LoVo (cell line): ENCODE measurements at regions not wholly inside any gene's neighbourhood (a gene's known extent, or its start where the extent isn't known, plus 50 kb on each side); places are given as distances from the start of the nearest gene placed in this dataset.

Experiments
- DNase-seq: peaks from one replicate; pipeline ENCODE4 v3.0.0-alpha.2; 2016; ENCODE audit warnings: low spot score

- no peak for DNase-seq
These were observed 161.8 kb upstream of the CLINT1 start for GRCh38 chr5:158020555-158021418.

- DNase-seq: no peak
These were observed 158.5 kb upstream of the CLINT1 start for GRCh38 chr5:158017469-158017868.

DNA sequence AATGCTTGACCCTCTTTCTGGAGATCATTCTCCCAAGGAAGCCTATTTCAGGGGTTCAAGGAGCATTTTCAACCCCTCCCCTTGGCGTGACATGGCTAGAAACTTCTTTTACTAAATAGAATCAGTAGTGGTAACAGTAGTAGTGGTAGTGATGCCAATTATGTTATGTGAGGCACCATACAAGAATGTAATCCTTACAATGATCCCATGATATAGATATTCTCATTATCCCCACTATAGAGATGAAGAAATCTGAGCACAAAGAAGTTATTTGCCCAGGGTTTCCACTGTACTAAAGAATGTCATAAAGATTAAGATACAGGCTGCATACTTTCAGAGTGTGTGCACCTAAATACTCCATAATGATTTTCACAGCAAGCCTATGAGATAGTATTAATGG is 155.4 kb upstream of the CLINT1 start:
- no peak for DNase-seq

DNA sequence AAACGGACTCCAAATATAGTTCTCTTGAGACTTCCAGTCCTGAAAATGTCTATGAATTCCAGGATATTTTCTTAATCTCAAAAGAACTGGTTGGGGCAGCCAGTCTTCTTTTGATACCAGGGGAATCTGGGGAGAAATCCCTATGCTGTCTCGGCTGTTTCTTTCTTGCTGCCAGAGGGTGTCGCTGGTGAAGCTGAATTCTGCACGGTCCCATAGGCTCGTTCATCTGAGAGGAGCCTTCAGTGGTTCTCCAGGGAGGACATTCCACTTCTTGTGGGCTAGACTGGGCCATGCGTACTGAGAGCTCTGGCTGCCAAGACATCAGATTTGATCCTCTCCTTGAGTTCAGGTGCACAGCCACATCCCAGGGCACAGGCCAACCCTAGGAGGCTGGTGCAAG is 155.0 kb upstream of the CLINT1 start:
- no peak for DNase-seq

GRCh38 chr5:158013303-158013702 is 154.4 kb upstream of the CLINT1 start:
- no peak for DNase-seq

DNA sequence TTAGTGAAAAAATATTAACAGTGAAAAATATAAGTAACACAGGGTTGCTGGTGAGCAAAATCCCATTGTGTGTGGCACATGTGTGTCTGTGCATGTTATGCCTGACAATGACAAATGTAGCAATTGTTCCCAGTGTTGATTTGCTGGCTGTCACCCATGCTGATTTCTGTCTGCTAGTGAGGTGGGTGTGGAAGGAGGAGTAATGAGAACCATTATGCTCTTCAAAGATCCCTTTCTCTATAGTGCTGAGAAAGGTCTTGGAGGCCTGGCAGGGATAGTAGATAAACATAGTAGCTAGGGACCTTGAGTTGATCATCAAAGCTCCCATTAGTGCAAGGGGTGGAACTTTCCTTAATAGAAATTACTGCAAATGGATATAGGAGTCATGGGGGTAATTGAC is 152.5 kb upstream of the CLINT1 start:
- DNase-seq: no peak

DNA sequence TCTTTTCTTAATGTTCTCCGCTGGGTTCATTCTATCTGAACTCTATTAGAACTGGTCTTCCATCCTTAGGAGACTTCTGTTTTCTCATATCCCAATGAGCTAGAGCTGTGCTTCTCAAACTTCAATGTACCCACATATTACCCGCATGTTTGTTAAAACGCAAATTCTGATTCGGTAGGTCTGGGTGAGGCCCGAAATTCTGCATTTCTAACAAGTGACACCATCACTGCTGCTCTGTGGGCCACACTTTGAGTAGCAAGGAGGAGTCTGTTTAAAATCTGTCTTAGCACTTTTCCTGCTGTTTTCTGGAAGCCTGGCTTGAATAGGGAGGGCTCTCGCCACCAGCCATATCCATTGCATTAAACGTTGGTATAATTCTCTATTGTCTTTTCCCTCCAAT is 151.9 kb upstream of the CLINT1 start:
- DNase-seq: no peak

- no peak for DNase-seq
These were observed 148.4 kb upstream of the CLINT1 start for GRCh38 chr5:158007336-158007735.

DNA sequence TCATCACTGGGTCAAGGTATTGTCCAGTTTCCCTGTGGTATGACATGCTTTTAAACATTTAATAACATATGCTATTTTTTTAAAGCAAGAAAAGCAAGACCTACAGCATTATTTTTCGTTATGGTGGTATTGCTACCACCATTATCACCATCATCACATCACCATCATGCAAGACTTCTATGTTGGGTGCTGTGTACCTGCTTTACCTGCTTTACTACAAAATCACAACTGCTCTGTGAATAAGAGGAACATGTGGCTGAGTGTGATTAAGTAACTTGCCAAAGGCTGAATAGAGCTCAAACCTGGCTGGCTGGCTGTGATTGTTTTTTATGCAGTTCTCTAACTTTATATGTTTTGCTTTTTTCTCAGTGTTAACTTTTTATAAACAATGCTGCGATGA is 140.8 kb upstream of the CLINT1 start:
- no peak for DNase-seq

DNA sequence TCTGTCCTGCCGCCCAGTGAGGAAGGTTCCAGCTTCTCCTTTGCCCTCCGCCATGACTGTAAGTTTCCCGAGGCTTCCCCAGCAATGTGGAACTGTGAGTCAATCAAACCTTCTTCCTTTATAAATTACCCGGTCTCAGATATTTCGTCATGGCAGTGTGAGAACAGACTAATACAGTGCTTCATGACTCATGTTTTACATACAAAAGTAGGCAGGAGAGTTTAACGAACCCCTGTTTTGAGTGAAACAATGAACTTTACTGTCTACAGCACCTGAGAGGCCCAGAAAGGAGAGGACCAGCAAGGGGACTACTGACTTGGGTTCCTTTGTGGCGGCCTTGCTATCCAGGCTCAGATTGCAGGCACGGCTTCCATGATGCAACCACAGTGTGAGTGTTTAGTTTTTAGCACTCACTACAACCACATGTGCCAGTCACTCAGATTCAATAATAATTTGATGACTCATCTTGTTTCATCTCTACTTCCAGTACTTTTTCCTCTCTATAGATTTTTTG is 139.1 kb upstream of the CLINT1 start:
- no peak for DNase-seq

GRCh38 chr5:157994906-157995519 is 136.1 kb upstream of the CLINT1 start:
- peak; percentile 77 for DNase-seq

DNA sequence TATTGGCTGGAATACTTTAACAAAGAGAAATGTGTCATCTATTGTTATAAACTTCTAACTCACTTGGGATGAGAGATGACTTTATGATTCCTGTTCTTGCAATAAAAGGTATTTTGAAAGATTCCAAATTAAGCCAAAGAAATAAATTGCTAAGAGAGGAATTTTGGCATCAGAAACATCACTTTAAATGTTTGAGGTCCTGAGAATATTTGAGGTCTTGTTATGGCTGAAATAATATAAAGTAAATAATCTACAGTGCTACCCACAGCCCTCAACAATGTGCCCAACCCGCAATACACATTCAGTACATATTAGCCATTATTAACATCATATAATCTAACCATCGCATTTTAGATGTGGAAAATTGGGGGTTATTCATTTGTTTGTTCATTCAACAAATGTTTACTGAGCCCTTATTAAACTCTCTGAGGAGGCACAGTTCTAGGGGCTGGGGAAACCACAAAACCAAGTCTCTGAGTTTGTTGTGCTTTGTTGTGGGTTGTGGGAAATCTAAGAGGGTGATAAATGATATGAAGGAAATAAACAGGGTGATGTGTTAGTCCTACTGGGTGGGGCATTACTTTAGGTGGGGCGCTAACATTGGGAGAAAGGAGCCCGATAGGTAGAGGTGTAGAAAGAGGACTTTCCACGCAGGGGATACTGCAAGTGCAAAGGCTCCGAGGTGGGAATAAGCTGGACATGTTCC is 135.2 kb upstream of the CLINT1 start:
- DNase-seq: peak; percentile 75

DNA sequence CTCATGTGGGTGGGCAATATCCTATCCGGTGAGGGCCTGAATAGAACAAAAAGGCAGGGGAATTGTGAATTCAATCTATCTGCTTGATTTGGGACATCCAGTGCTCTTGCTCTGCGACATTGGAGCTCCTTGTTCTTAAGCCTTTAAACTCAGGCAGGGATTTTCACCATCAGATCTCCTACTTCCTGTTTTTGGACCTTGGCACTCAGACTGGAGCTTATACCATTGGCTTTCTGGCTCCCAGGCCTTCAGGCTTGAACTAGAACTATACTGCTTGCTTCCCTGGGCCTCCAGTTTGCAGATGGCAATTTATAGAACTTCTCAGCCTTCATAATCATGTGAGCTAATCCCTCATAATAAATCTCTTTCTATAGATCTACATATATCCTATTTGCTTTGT is 134.3 kb upstream of the CLINT1 start:
- DNase-seq: no peak

DNA sequence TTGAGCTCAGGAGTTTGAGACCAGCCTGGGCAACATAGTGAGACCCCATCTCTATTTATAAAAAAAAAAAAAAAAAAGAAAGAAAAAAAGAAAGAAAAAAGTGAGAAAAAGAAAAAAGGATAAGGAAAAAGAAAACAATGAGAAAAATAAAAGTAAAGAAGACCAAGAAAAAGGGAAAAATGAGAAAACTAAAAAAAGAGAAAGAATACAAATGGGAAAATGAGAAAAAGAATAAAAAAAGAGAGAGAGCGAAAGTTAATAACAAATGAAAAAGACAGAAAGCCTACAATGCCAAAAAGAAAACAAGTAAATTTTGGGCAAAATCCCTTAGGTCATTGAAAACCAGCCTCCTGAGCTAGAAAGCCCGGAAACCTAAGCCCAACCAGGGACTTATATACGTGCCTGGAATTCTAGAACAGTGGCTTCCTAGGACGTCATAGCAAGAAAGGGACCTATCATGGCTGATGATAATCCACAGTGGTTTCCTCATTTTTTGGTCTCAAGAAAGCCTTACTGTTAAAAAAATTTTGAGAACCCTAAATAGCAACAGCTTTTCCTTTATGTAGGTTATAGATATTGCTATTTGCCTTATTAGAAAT is 131.7 kb upstream of the CLINT1 start:
- DNase-seq: no peak

DNA sequence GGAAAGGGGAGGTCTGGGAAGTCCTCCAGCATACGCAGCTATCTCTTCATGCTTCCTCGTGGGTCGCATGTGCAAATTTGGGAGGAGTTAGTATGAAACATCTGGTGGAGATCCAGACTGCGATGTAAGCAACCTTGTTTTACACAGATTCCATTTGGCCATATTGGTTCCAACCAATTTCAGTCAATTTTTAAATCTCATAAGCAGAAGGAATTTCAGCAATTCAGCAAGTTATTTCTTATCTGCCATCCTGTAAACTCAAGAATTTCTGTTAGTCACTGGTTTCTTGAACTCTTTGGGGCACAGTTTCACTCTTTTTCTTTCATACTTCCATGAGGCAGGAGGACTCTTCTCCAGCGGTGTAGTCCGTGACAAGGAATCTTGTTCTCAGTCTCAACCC is 130.4 kb upstream of the CLINT1 start:
- no peak for DNase-seq

DNA sequence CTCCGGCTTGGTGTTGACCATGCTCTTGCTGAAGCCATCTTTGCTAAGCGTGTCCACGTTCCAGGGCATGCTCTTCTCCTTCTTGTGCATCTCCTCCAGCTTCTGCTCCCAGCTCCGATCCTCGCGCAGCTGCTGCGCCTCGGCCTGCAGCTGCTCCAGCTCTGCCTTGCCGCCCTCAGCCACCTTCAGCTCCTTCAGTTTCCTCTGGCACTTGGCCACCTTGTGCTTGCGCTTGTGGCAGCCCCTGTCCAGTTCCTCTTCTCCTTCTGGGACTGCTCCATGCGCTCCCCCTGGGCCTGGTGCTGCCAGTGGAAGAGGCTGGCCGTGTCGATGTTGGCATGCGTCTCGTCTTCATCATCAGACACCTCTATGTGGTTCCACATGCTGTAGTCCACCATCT is 128.3 kb upstream of the CLINT1 start:
- DNase-seq: no peak

- DNase-seq: no peak
These were observed 127.6 kb upstream of the CLINT1 start for GRCh38 chr5:157986431-157986990.

- DNase-seq: no peak
These were observed 125.7 kb upstream of the CLINT1 start for GRCh38 chr5:157984611-157985010.

DNA sequence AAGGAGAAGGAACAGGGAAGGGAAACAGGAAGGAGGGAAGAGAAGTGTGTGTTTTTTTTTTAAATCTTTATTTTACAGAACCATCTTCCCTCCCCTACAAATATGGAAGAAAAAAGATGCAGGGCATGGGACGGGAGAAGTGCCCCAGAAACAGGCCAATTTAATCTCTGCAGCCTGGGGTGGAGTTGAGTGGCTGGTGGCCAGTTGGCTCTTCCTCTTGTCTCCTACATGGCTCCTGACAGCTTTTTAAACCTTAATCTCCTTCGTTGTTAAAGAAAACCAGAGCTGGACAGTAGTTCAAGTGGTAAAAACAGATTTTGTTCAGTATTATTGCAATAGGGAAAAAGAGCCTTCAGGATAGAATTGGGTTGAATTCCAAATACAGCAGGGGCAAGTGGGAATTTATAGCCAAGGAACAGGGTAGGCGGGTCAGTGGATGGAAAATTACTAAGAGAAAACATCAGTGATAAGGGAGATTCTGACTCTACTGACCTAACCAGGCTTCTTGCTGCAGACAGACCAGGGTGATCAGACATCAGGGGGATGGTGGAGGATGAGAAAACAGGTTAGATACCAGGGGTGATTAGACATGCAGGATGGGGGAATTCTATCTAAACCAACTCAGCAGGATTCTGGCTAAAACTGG is 125.1 kb upstream of the CLINT1 start:
- DNase-seq: no peak

GRCh38 chr5:157978061-157978460 is 119.1 kb upstream of the CLINT1 start:
- no peak for DNase-seq

DNA sequence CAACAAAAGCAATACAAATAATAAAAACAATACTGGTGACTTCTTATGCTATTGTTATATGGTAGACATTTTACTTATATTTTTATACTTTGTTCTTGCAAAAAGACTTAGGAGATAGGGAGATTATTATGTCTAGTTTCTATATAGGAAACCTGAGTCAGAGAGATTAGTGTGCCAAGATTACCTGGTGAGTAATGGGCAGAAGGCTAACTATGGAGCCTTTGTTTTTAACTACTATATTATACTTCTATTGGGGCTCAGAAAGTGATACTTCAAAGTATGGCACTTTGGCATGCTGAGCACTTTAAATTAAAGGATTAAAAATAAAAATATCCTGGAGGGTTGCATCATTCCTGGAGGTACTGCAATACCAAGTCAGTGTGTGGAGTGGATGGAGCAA is 117.5 kb upstream of the CLINT1 start:
- no peak for DNase-seq

DNA sequence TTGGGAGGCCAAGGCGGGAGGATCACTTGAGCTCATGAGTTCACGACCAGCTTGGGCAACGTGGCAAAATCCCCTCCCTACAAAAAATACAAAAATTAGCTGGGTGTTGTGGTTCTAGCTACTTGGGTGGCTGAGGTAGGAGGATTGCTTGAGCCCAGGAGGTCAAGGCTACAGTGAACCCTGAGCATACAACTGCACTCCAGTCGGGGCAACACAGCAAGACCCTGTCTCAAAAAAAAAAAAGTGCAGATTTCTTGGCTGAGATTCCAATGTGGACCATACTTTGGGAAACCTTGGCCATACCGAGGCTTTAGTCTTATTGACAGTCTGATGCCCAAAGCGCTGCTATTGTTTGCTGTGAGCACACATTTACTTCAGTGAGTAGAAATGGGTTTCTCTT is 113.6 kb upstream of the CLINT1 start:
- DNase-seq: no peak
